ENCODE measurements at regions not wholly inside any gene's neighbourhood (a gene's known extent, or its start where the extent isn't known, plus 50 kb on each side); places are given as distances from the start of the nearest gene placed in this dataset.

DNA sequence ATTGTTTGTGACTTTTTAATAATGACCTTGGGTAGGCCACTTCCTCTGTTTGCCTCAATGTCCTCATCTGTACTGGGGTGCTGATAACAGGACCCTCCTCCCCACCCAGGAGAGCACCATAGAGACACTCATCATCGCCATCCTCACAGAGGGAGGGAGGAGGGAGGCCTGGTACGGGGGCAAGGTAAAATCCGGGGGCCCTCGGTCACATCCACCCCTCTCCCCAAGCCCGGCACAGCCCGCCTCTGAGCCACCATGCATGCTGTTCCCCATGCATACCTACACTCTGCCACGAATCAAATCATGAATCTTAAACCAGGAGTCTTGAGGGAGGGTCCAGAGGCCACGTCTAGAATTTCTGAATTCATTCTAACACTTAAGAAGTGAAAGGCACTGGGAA is 74.9 kb upstream of the IQSEC1 start:
- TF ChIP-seq TAF1 (IDR thresholded peaks at IDR 0.05; ENCODE audit: borderline replicate concordance, low read depth, low read length) (no peak), POLR2A (IDR thresholded peaks at IDR 0.05; ENCODE audit: low read depth, low read length) (no peak)
